WTC11 (cell line): ENCODE measurements at regions not wholly inside any gene's neighbourhood (a gene's known extent, or its start where the extent isn't known, plus 50 kb on each side); places are given as distances from the start of the nearest gene placed in this dataset.

Experiments
- ATAC-seq: fragments of 200-7000 bp; cut with Tn5 transposase; 2 replicates; pipeline ENCODE4 v1.10.0; 2021; ENCODE audit warnings: mild to moderate bottlenecking, moderate library complexity
- CTCF ChIA-PET: fragments of 300-600 bp; sonication (Branson Sonifier 250); formaldehyde crosslinking; loops from one replicate; lab custom pipeline; 2021; ENCODE audit warnings: antibody characterized with exemption; lab: Charles Lee
- POLR2A ChIA-PET: fragments of 350-600 bp; sonication (Branson Sonifier 250); formaldehyde crosslinking; loops from one replicate; lab custom pipeline; 2021; ENCODE audit warnings: antibody characterized with exemption; lab: Charles Lee
- DNase-seq: peaks from one replicate; pipeline ENCODE4 v3.0.0; 2021; ENCODE audit warnings: low spot score
- H3K27ac Mint-ChIP-seq: 2 replicates; pipeline ENCODE4 v1.8.0; 2021; ENCODE audit warnings: mixed read lengths
- H3K27me3 Mint-ChIP-seq: 2 replicates; pipeline ENCODE4 v1.8.0; 2021; ENCODE audit warnings: low read depth, mild to moderate bottlenecking, moderate library complexity, mixed read lengths
- H3K36me3 Mint-ChIP-seq: 2 replicates; pipeline ENCODE4 v1.8.0; 2021; ENCODE audit warnings: mixed read lengths
- H3K4me1 Mint-ChIP-seq: 2 replicates; pipeline ENCODE4 v1.8.0; 2022; ENCODE audit warnings: mixed read lengths
- H3K4me3 Mint-ChIP-seq: 2 replicates; pipeline ENCODE4 v1.8.0; 2021; ENCODE audit warnings: mild to moderate bottlenecking, moderate library complexity, mixed read lengths
- H3K9me3 Mint-ChIP-seq: 2 replicates; pipeline ENCODE4 v1.8.0; 2021; ENCODE audit warnings: mixed read lengths
- CREM ChIP-seq: sonication (generic); formaldehyde crosslinking; IDR thresholded peaks from 2 replicates; pipeline ENCODE4 v1.8.1; 2022; ENCODE audit warnings: mild to moderate bottlenecking, missing genetic modification reagents, moderate library complexity
- JUN ChIP-seq: sonication (generic); formaldehyde crosslinking; IDR thresholded peaks from 2 replicates; pipeline ENCODE4 v1.8.0; 2023; ENCODE audit warnings: mild to moderate bottlenecking, missing genetic modification reagents
- MYBL2 ChIP-seq: sonication (generic); formaldehyde crosslinking; IDR thresholded peaks from 2 replicates; pipeline ENCODE4 v1.8.1; 2023; ENCODE audit warnings: mild to moderate bottlenecking, moderate library complexity, missing genetic modification reagents
- NFE2L1 ChIP-seq: sonication (generic); formaldehyde crosslinking; IDR thresholded peaks from 2 replicates; pipeline ENCODE4 v1.8.1; 2023; ENCODE audit warnings: missing genetic modification reagents
- OVOL2 ChIP-seq: fragments of 250-450 bp; sonication (Bioruptor Pico); IDR thresholded peaks from 2 replicates; pipeline ENCODE4 v1.9.0; 2021; ENCODE audit warnings: mild to moderate bottlenecking, borderline replicate concordance
- SMAD3 ChIP-seq: sonication (generic); formaldehyde crosslinking; IDR thresholded peaks from 2 replicates; pipeline ENCODE4 v1.8.0; 2022; ENCODE audit warnings: missing genetic modification reagents, mild to moderate bottlenecking, borderline replicate concordance
- SP1 ChIP-seq: sonication (generic); formaldehyde crosslinking; conservative IDR thresholded peaks from 2 replicates; pipeline ENCODE4 v1.8.1; 2022; ENCODE audit warnings: missing genetic modification reagents
- TEAD1 ChIP-seq: sonication (generic); formaldehyde crosslinking; IDR thresholded peaks from 2 replicates; pipeline ENCODE4 v1.8.0; 2022; ENCODE audit warnings: mild to moderate bottlenecking, missing genetic modification reagents
- ZNF317 ChIP-seq: sonication (generic); formaldehyde crosslinking; IDR thresholded peaks from 2 replicates; pipeline ENCODE4 v1.8.1; 2023; ENCODE audit warnings: low read depth, mild to moderate bottlenecking, moderate library complexity, missing genetic modification reagents, borderline replicate concordance
- TF ChIP-seq, protein P1 (sequence below): sonication (generic); formaldehyde crosslinking; IDR thresholded peaks from 2 replicates; pipeline ENCODE4 v1.8.0; 2022; ENCODE audit warnings: mild to moderate bottlenecking, missing genetic modification reagents
- TF ChIP-seq, protein P2 (sequence below): sonication (generic); formaldehyde crosslinking; IDR thresholded peaks from 2 replicates; pipeline ENCODE4 v1.8.0; 2023; ENCODE audit warnings: missing genetic modification reagents, mild to moderate bottlenecking, borderline replicate concordance
- TF ChIP-seq, protein P3 (sequence below): sonication (generic); formaldehyde crosslinking; IDR thresholded peaks from 2 replicates; pipeline ENCODE4 v1.8.0; 2022; ENCODE audit warnings: mild to moderate bottlenecking, missing genetic modification reagents
- TF ChIP-seq, protein P4 (sequence below): sonication (generic); formaldehyde crosslinking; IDR thresholded peaks from 2 replicates; pipeline ENCODE4 v1.8.0; 2023; ENCODE audit warnings: missing genetic modification reagents
- TF ChIP-seq, protein P5 (sequence below): sonication (generic); formaldehyde crosslinking; IDR thresholded peaks from 2 replicates; pipeline ENCODE4 v1.8.1; 2023; ENCODE audit warnings: mild to moderate bottlenecking, moderate library complexity, missing genetic modification reagents
- TF ChIP-seq, protein P6 (sequence below): sonication (generic); formaldehyde crosslinking; IDR thresholded peaks from 2 replicates; pipeline ENCODE4 v1.8.0; 2022; ENCODE audit warnings: mild to moderate bottlenecking, missing genetic modification reagents

DNA sequence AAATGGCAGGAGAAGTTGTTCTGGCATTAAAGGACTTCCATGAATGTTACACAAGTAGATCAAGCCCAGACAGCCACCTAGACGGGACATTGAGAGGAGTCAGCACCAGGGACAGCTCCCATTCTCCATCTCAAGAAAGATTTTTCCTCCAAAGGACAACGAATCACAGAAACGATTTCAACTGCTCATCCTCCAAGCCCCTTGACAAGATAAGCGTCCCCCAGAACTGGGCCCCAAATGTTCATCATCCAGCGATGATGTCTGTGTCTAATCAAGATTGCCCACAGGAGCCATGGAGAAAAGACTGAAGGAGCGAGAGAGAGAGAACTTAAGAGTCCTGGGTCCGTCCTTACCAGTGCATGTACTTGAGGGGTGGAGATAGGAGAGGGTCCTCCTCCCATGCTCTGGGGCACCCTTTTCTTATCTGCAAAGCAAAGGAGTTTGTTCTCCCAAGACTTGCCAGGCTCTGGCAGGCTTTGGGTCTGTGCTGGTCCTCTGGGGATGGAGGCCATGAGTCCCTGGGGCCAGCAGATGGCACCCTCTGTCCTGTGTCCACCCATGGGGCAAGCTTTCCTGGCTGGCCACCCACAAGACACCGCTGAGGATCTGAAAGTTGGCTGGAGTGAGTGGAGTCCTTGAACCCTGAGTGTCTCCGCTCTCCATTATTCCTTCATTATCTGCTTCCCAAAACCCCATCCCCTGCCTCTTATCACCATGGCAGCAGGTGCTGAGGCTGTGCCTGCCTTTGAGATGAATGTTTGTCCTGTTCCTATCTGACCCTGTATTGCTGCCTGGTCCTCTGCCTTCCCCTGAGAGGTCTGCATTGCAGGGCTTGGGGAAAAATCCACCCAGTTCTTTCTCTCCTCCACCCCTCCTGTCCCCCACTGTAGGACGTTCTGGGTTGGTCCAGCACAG lies 164.6 kb downstream of the ACTL8 start:
- no peak overlapping the region for H3K4me3 Mint-ChIP-seq
- DNase-seq (peak; percentile 65), ATAC-seq (peak; percentile 74)
- peaks cover 8% of the 10 kb centered on the region for H3K27me3 Mint-ChIP-seq
- H3K27ac Mint-ChIP-seq = no peak overlapping the region
- ChIA-PET CTCF (interaction anchor here (0.6 to 1.9 kb wide), 16 partner anchors 9 to 662 kb away, joined by 3 to 17 read pairs (median 4); no protein-coding TSS in a partner anchor), POLR2A (interaction anchor here (0.6 to 1.2 kb wide), 2 partner anchors 114 to 181 kb away, joined by 4 to 6 read pairs; no protein-coding TSS in a partner anchor)
- no peaks in the 10 kb centered on the region for H3K36me3 Mint-ChIP-seq
- H3K4me1 Mint-ChIP-seq = peaks cover 17% of the 10 kb centered on the region
- TF ChIP-seq TEAD1 = peak; percentile 63; the same call in 1 of the 2 replicates
- TF ChIP-seq, protein P1, sequence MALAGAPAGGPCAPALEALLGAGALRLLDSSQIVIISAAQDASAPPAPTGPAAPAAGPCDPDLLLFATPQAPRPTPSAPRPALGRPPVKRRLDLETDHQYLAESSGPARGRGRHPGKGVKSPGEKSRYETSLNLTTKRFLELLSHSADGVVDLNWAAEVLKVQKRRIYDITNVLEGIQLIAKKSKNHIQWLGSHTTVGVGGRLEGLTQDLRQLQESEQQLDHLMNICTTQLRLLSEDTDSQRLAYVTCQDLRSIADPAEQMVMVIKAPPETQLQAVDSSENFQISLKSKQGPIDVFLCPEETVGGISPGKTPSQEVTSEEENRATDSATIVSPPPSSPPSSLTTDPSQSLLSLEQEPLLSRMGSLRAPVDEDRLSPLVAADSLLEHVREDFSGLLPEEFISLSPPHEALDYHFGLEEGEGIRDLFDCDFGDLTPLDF = no peak
- 0 out of 2 replicates have a peak, but pooled peaks have one; percentile 30 for TF ChIP-seq NFE2L1 (CRISPR knock-in tag)
- 0 out of 2 replicates have a peak, but pooled peaks have one; percentile 66 for TF ChIP-seq SMAD3 (CRISPR knock-in tag)
- peak; percentile 40; the same call in 1 of the 2 replicates for TF ChIP-seq CREM (CRISPR knock-in tag)
- no peak for TF ChIP-seq MYBL2
- no peak for TF ChIP-seq JUN (CRISPR knock-in tag)
- TF ChIP-seq, protein P2, sequence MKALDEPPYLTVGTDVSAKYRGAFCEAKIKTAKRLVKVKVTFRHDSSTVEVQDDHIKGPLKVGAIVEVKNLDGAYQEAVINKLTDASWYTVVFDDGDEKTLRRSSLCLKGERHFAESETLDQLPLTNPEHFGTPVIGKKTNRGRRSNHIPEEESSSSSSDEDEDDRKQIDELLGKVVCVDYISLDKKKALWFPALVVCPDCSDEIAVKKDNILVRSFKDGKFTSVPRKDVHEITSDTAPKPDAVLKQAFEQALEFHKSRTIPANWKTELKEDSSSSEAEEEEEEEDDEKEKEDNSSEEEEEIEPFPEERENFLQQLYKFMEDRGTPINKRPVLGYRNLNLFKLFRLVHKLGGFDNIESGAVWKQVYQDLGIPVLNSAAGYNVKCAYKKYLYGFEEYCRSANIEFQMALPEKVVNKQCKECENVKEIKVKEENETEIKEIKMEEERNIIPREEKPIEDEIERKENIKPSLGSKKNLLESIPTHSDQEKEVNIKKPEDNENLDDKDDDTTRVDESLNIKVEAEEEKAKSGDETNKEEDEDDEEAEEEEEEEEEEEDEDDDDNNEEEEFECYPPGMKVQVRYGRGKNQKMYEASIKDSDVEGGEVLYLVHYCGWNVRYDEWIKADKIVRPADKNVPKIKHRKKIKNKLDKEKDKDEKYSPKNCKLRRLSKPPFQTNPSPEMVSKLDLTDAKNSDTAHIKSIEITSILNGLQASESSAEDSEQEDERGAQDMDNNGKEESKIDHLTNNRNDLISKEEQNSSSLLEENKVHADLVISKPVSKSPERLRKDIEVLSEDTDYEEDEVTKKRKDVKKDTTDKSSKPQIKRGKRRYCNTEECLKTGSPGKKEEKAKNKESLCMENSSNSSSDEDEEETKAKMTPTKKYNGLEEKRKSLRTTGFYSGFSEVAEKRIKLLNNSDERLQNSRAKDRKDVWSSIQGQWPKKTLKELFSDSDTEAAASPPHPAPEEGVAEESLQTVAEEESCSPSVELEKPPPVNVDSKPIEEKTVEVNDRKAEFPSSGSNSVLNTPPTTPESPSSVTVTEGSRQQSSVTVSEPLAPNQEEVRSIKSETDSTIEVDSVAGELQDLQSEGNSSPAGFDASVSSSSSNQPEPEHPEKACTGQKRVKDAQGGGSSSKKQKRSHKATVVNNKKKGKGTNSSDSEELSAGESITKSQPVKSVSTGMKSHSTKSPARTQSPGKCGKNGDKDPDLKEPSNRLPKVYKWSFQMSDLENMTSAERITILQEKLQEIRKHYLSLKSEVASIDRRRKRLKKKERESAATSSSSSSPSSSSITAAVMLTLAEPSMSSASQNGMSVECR (CRISPR knock-in tag) = 0 out of 2 replicates have a peak, but pooled peaks have one; percentile 54
- TF ChIP-seq, protein P3, sequence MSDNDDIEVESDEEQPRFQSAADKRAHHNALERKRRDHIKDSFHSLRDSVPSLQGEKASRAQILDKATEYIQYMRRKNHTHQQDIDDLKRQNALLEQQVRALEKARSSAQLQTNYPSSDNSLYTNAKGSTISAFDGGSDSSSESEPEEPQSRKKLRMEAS (CRISPR knock-in tag) = peak; percentile 59; the same call in 1 of the 2 replicates
- no peaks in the 10 kb centered on the region for H3K9me3 Mint-ChIP-seq

DNA sequence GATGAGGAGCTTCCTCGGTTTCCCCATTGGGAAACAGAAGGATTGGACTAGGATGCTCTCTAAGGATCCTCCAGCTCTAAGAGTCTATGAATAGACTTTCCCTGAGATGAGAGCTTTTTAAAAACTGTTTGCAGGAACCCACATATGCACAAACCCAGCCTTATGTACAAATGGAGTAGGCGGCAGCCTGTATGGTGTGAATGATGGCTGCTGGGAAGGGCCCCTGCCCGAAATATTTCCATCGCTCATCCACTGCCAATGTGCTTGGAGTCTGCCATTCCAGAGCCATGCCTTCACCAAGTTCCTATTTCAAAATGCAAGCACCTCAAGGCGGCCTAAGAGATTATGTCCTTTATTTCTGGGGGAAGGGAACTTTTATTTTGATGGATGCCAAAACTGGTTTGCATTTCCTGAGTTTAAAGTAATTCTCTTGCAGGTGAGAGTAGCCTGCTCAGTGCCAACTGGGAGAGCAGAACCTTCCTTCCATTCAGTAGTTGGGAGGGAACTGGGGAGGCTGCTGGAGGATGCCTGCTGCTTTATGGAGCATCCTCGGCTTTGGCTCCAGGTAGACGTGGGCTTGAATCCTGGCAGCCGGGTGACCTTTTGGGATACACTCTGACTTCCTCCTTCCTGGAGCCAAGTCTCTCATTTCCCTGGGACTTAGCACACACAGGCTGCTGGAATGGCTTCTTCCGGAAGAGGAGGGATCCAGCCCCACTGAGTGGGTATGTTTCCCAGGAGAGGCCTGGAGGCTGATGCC lies 165.9 kb downstream of the ACTL8 start:
- ChIA-PET POLR2A (no interaction called here), CTCF (interaction anchor here (1.7 to 2.2 kb wide), 2 partner anchors 72 to 655 kb away, joined by 5 to 22 read pairs; no protein-coding TSS in a partner anchor)
- Mint-ChIP-seq H3K9me3 (no peaks in the 10 kb centered on the region), H3K27me3 (peaks cover 8% of the 10 kb centered on the region), H3K27ac (no peak overlapping the region), H3K36me3 (no peaks in the 10 kb centered on the region), H3K4me3 (no peak overlapping the region), H3K4me1 (peaks cover 9% of the 10 kb centered on the region)
- DNase-seq = no peak
- ATAC-seq = no peak
- TF ChIP-seq, protein P4, sequence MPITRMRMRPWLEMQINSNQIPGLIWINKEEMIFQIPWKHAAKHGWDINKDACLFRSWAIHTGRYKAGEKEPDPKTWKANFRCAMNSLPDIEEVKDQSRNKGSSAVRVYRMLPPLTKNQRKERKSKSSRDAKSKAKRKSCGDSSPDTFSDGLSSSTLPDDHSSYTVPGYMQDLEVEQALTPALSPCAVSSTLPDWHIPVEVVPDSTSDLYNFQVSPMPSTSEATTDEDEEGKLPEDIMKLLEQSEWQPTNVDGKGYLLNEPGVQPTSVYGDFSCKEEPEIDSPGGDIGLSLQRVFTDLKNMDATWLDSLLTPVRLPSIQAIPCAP (CRISPR knock-in tag) = no peak
- TF ChIP-seq OVOL2 (CRISPR knock-in tag) (no peak), ZNF317 (CRISPR knock-in tag) (0 out of 2 replicates have a peak, but pooled peaks have one; percentile 30), SP1 (CRISPR knock-in tag) (no peak)
- TF ChIP-seq, protein P5, sequence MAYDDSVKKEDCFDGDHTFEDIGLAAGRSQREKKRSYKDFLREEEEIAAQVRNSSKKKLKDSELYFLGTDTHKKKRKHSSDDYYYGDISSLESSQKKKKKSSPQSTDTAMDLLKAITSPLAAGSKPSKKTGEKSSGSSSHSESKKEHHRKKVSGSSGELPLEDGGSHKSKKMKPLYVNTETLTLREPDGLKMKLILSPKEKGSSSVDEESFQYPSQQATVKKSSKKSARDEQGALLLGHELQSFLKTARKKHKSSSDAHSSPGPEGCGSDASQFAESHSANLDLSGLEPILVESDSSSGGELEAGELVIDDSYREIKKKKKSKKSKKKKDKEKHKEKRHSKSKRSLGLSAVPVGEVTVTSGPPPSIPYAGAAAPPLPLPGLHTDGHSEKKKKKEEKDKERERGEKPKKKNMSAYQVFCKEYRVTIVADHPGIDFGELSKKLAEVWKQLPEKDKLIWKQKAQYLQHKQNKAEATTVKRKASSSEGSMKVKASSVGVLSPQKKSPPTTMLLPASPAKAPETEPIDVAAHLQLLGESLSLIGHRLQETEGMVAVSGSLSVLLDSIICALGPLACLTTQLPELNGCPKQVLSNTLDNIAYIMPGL = no peak
- TF ChIP-seq, protein P6, sequence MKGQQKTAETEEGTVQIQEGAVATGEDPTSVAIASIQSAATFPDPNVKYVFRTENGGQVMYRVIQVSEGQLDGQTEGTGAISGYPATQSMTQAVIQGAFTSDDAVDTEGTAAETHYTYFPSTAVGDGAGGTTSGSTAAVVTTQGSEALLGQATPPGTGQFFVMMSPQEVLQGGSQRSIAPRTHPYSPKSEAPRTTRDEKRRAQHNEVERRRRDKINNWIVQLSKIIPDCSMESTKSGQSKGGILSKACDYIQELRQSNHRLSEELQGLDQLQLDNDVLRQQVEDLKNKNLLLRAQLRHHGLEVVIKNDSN (CRISPR knock-in tag) = no peak
- TF ChIP-seq, all 79 proteins: peak for 1
